ENCODE measurements at regions not wholly inside any gene's neighbourhood (a gene's known extent, or its start where the extent isn't known, plus 50 kb on each side); places are given as distances from the start of the nearest gene placed in this dataset.

GRCh38 chr16:54632322-54633220 lies 298.1 kb upstream of the IRX5 start:
- no peaks in the 10 kb centered on the region for H3K27me3 ChIP-seq
- intact Hi-C loops (cut with DNase I) = no loop called here

GRCh38 chr16:54631782-54632181 lies 298.9 kb upstream of the IRX5 start:
- DNase-seq (no peak), ATAC-seq (no peak)
- H3K4me1 ChIP-seq = peaks cover 0 to 4% of the 10 kb centered on the region in 2 donors

More at GRCh38 chr16:54632322-54633220, 298.1 kb upstream of the IRX5 start:
- no peak for DNase-seq
- H3K4me1 ChIP-seq = peaks cover 0 to 4% of the 10 kb centered on the region in 2 donors
- no peak overlapping the region for H3K4me3 ChIP-seq
- no peak for TF ChIP-seq CTCF (IDR thresholded peaks at IDR 0.05)
- no peak overlapping the region for H3K27ac ChIP-seq
- H3K36me3 ChIP-seq = no peaks in the 10 kb centered on the region
- no peaks in the 10 kb centered on the region for H3K9me3 ChIP-seq
- ATAC-seq = no peak

DNA sequence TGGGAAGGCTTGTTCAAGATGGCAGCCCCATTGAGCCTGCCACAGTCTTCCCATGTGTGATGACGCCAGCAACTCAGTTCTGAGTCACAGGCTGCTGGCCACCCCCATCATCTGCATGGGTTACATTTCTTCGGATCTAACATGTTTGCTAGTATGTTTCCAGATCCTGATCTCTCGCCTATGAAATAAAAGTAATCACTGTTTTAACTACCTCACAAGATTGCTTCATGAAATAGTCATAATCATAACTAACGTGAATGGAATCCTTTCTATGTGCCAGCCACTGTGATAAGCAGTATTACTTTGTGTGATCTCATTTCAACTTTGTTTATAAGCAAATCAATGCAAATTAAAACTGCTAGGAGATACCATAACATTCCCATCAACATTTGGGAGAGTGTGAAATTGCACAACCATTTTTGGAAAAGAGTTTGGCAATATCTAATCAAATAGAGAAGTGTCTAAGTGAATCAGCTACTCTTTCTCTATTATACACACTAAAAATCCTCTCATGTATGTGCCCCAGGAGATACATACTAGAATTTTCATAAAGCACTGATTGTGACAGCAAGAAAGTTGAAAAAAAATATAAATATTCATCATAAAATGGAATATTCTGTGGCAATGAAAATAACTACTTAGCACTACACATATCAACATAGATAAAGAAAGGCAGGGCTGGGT lies 300.2 kb upstream of the IRX5 start:
- H3K27ac ChIP-seq = no peak overlapping the region
- H3K27me3 ChIP-seq = no peaks in the 10 kb centered on the region
- no peak for ATAC-seq
- no peak overlapping the region for H3K4me3 ChIP-seq
- no peak for TF ChIP-seq CTCF (IDR thresholded peaks at IDR 0.05)
- H3K4me1 ChIP-seq = peaks cover 0 to 4% of the 10 kb centered on the region in 2 donors
- intact Hi-C loops (cut with DNase I) = no loop called here
- no peaks in the 10 kb centered on the region for H3K9me3 ChIP-seq
- H3K36me3 ChIP-seq = no peaks in the 10 kb centered on the region
- no peak for DNase-seq

More at GRCh38 chr16:54631782-54632181, 298.9 kb upstream of the IRX5 start:
- H3K4me3 ChIP-seq = no peak overlapping the region
- H3K36me3 ChIP-seq = no peaks in the 10 kb centered on the region
- intact Hi-C loops (cut with DNase I) = no loop called here
- H3K9me3 ChIP-seq = no peaks in the 10 kb centered on the region
- H3K27me3 ChIP-seq = no peaks in the 10 kb centered on the region
- no peak overlapping the region for H3K27ac ChIP-seq
- TF ChIP-seq CTCF (IDR thresholded peaks at IDR 0.05) = no peak

GRCh38 chr16:54628796-54629625 lies 301.7 kb upstream of the IRX5 start:
- Histone ChIP-seq H3K4me1 (peaks cover 0 to 4% of the 10 kb centered on the region in 2 donors), H3K36me3 (no peaks in the 10 kb centered on the region), H3K9me3 (no peaks in the 10 kb centered on the region), H3K4me3 (no peak overlapping the region), H3K27ac (peak overlapping the region in 1 of 2 donors; percentile 37), H3K27me3 (no peaks in the 10 kb centered on the region)
- DNase-seq (peak in 3 of 4 donors; percentile 61 to 79 (median 76)), ATAC-seq (peak; percentile 89)
- intact Hi-C loops (cut with DNase I) = no loop called here
- no peak for TF ChIP-seq CTCF (IDR thresholded peaks at IDR 0.05)

Measured in left lung (tissue), 4 donors.